ENCODE measurements at regions not wholly inside any gene's neighbourhood (a gene's known extent, or its start where the extent isn't known, plus 50 kb on each side); places are given as distances from the start of the nearest gene placed in this dataset.
A peak's percentile ranks its signal among the peaks of the same experiment; 100 is the strongest.
"Not testable (repeated sequence)": the region's sequence is repeated elsewhere in the genome, so short reads cannot be mapped to it uniquely, and the experiment has no call there.

DNA sequence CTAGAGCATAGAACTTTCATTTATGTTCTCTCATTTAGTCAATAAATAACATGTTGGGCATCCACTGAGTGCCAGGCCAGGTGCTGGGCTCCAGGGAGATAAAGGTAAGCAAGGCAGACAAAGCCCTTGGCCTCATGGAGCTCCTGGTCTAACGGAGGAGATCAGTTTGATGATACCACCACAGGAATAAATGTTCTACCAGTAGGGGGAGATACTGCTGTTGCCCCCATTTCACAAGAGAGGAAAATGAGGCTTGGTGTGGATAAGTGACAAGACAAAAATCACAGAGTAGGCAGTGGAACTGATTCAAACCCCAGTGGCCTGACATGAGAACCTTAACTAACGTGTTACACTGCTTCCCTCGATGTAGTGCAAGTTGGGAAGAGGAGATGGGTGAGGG, 80.4 kb upstream of the ERCC4 start:
- H3K27ac ChIP-seq: no peak overlapping the region
- TF ChIP-seq ZFX (IDR thresholded peaks at IDR 0.05): no peak
- TF ChIP-seq, protein P1, sequence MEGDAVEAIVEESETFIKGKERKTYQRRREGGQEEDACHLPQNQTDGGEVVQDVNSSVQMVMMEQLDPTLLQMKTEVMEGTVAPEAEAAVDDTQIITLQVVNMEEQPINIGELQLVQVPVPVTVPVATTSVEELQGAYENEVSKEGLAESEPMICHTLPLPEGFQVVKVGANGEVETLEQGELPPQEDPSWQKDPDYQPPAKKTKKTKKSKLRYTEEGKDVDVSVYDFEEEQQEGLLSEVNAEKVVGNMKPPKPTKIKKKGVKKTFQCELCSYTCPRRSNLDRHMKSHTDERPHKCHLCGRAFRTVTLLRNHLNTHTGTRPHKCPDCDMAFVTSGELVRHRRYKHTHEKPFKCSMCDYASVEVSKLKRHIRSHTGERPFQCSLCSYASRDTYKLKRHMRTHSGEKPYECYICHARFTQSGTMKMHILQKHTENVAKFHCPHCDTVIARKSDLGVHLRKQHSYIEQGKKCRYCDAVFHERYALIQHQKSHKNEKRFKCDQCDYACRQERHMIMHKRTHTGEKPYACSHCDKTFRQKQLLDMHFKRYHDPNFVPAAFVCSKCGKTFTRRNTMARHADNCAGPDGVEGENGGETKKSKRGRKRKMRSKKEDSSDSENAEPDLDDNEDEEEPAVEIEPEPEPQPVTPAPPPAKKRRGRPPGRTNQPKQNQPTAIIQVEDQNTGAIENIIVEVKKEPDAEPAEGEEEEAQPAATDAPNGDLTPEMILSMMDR (conservative IDR thresholded peaks at IDR 0.05): peak; percentile 20

DNA sequence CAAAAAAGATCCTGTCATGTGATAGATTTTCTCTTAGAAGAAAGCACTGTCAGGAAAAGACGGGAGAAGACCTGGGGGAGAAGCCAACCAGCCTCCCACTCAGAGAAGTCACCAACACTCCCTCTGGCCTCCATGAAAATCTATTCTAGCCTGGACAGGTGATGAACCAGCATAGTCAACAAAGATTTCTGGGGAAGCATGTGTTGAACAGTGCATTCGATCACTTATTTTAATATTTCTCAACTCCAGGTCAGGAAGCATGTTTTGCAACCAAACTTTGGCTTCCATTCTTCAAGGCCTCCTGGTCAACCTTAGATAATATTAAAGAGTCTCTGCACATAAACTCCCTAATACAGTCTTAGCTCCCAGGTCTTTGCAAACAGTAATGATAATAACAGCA, 74.7 kb upstream of the ERCC4 start:
- no peak overlapping the region for H3K27ac ChIP-seq
- TF ChIP-seq, protein P1 (conservative IDR thresholded peaks at IDR 0.05): no peak
- no peak for TF ChIP-seq ZFX (IDR thresholded peaks at IDR 0.05)

DNA sequence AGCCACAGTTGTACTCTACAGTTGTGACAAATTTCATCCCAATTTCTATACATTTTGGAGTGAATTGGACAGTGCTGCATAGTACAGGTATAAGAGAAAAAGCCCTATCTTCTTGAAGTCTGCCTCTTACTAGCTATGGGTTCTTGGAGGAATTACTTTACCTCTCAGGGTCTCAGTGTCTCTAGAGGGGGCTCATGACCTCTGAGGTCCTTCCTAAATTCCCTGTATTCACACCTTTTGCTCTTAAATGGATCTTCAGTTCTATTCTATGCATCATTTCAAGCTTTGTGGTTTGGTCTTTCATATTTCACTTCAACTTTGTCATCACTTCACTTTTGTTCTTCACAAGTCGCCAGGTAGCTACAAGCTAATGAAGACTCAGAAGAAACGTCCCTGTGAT, 71.2 kb upstream of the ERCC4 start:
- TF ChIP-seq, protein P1 (conservative IDR thresholded peaks at IDR 0.05): no peak
- no peak for TF ChIP-seq ZFX (IDR thresholded peaks at IDR 0.05)
- no peak overlapping the region for H3K27ac ChIP-seq

DNA sequence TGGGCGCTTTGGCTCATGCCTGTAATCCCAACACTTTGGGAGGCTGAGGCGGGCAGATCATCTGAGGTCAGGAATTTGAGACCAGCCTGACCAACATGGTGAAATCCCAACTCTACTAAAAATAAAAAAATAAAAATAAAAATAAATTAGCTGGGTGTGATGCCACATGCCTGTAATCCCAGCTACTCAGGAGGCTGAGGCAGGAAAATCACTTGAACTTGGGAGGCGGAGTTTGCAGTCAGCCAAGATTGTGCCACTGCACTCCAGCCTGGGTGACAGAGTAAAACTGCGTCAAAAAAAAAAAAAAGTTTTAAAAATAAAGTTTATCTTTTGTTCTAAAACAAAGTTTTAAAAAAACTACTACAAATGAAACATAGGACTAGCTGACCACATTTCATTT, 69.8 kb upstream of the ERCC4 start:
- H3K27ac ChIP-seq: not testable (repeated sequence)

DNA sequence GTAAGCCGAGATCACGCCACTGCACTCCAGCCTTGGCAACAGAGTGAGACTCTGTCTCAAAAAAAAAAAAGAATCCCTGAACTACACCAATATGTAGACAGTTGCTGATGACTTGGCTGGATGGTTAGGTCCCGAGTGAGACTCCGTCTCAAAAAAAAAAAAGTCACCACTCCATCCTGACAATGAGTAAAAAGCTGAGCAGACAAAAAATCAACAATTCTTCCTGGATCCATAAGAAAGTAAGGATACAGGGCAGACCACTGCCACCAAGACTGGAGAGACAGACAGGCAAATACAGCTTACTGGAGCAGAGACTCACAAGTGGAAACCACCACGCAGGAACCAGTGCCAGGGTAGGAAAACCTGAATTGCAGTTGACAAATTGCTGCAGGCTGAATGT, 67.1 kb upstream of the ERCC4 start:
- H3K27ac ChIP-seq: no peak overlapping the region

DNA sequence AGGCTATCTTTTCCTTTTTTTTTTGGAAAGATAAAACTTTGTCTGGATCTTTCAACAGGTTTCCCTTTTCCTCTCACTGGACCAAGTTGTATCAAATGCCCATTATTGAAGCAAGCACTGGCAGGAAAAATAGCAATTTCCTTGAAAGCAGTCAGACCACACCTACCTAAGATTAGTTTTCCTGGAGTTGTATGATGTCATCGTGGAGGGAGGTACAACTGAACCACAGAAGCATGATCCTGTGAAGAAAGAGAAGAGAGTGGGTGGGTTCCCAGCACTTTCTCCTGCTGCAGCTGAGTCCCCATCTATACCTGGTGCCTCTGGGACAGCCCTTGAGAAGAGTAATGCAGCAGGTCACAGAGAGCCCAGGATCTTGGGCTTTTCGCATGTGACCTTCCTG, 63.6 kb upstream of the ERCC4 start:
- H3K27ac ChIP-seq: no peak overlapping the region
- TF ChIP-seq, protein P1 (conservative IDR thresholded peaks at IDR 0.05): no peak
- no peak for TF ChIP-seq ZFX (IDR thresholded peaks at IDR 0.05)

More for the DNA sequence above, 67.1 kb upstream of the ERCC4 start:
- TF ChIP-seq, protein P1 (conservative IDR thresholded peaks at IDR 0.05): no peak
- TF ChIP-seq ZFX (IDR thresholded peaks at IDR 0.05): no peak

DNA sequence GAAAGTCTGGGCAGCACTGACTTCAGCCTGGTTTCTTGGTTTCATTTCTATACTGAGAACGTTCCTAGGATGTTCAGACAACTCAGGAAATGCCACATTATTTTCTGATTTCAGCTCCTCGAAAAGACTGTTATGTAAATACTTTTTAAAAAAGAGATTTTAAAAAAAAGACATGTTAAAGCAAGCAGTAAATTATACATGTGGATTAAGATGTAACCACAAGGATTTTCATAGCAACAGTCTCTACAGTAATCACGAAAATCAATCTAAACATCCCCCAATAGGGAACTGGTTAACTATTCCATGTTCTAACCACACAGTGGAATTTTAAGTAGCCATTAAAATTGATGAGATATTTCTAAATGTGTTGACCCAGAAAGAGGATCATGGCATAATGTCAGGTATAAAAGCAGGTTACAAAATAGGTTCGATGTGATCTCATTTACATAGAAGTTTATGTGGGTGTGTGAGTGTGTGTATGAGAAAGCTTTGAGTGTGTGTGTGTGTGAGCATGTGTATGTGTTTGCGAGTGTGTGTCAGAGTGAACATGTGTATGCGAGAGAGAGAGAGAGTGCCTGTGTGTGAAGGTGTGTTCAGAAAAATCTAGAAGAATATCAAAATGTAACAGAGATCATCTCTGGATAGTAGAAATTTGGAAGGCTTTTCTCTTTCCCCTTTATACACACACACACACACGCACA, 63.0 kb upstream of the ERCC4 start:
- no peak overlapping the region for H3K27ac ChIP-seq
- TF ChIP-seq, protein P1 (conservative IDR thresholded peaks at IDR 0.05): no peak
- TF ChIP-seq ZFX (IDR thresholded peaks at IDR 0.05): no peak
